Left ventricle myocardium inferior (tissue), 1 donor: ENCODE measurements at regions not wholly inside any gene's neighbourhood (a gene's known extent, or its start where the extent isn't known, plus 50 kb on each side); places are given as distances from the start of the nearest gene placed in this dataset.

Source experiments
- DNase-seq: peaks from one replicate; pipeline ENCODE4 v3.0.0-alpha.2; 2020
- H3K27ac ChIP-seq: fragments of 200-600 bp; replicated peaks from 2 replicates; pipeline ENCODE4 v1.8.0; 2021
- H3K27me3 ChIP-seq: fragments of 200-600 bp; 2 replicates; pipeline ENCODE4 v1.8.0; 2021; ENCODE audit warnings: low read depth
- H3K36me3 ChIP-seq: fragments of 200-600 bp; 2 replicates; pipeline ENCODE4 v1.8.0; 2021
- H3K4me1 ChIP-seq: fragments of 200-600 bp; 2 replicates; pipeline ENCODE4 v1.8.0; 2021
- H3K4me3 ChIP-seq: fragments of 200-600 bp; 2 replicates; pipeline ENCODE4 v1.8.0; 2021; ENCODE audit warnings: mild to moderate bottlenecking, moderate library complexity
- H3K9me3 ChIP-seq: fragments of 200-600 bp; replicated peaks from 2 replicates; pipeline ENCODE4 v1.8.0; 2021
- CTCF ChIP-seq: fragments of 200-600 bp; IDR thresholded peaks from 2 replicates; pipeline ENCODE4 v1.8.0; 2021; ENCODE audit warnings: antibody characterized with exemption, mild to moderate bottlenecking, borderline replicate concordance
- intact Hi-C: fragments of 100-400 bp; cut with micrococcal nuclease; formaldehyde crosslinking; loops from one replicate; pipeline ENCODE4 v1.11.0; 2022
- donor health status: DM: no; HTN: yes; CAD: no; lungs with severe emphysema.

- Histone ChIP-seq H3K9me3 (peaks cover 3% of the 10 kb centered on the region), H3K27me3 (no peaks in the 10 kb centered on the region), H3K36me3 (no peaks in the 10 kb centered on the region), H3K27ac (no peak overlapping the region), H3K4me1 (peaks cover 9% of the 10 kb centered on the region), H3K4me3 (no peak overlapping the region)
- no peak for TF ChIP-seq CTCF
- intact Hi-C loops: no loop called here
- DNase-seq: no peak
Measured at GRCh38 chrX:38973322-38973721, 172.1 kb downstream of the MID1IP1 start.

- DNase-seq: no peak
- no peaks in the 10 kb centered on the region for H3K27me3 ChIP-seq
- intact Hi-C loops: no loop called here
- H3K27ac ChIP-seq: no peak overlapping the region
- peaks cover 9% of the 10 kb centered on the region for H3K4me1 ChIP-seq
- peaks cover 3% of the 10 kb centered on the region for H3K9me3 ChIP-seq
- no peak for TF ChIP-seq CTCF
- no peak overlapping the region for H3K4me3 ChIP-seq
- H3K36me3 ChIP-seq: no peaks in the 10 kb centered on the region
Measured at GRCh38 chrX:38974542-38974941, 173.3 kb downstream of the MID1IP1 start.

- TF ChIP-seq CTCF: no peak
- no peak for DNase-seq
- Histone ChIP-seq H3K9me3 (no peaks in the 10 kb centered on the region), H3K27me3 (no peaks in the 10 kb centered on the region), H3K4me1 (peaks cover 9% of the 10 kb centered on the region), H3K4me3 (no peak overlapping the region), H3K27ac (no peak overlapping the region), H3K36me3 (no peaks in the 10 kb centered on the region)
- intact Hi-C loops: no loop called here
Measured at GRCh38 chrX:38975368-38975942, 174.2 kb downstream of the MID1IP1 start.

- no peaks in the 10 kb centered on the region for H3K36me3 ChIP-seq
- H3K27me3 ChIP-seq: no peaks in the 10 kb centered on the region
- no peaks in the 10 kb centered on the region for H3K9me3 ChIP-seq
- no peaks in the 10 kb centered on the region for H3K4me1 ChIP-seq
- TF ChIP-seq CTCF: no peak
- H3K4me3 ChIP-seq: no peak overlapping the region
- no peak overlapping the region for H3K27ac ChIP-seq
- intact Hi-C loops: no loop called here
- DNase-seq: no peak
Measured at GRCh38 chrX:38982370-38982769, 181.1 kb downstream of the MID1IP1 start.

- Histone ChIP-seq H3K9me3 (no peaks in the 10 kb centered on the region), H3K27ac (no peak overlapping the region), H3K4me1 (no peaks in the 10 kb centered on the region), H3K36me3 (no peaks in the 10 kb centered on the region), H3K27me3 (no peaks in the 10 kb centered on the region), H3K4me3 (no peak overlapping the region)
- intact Hi-C loops: no loop called here
- TF ChIP-seq CTCF: no peak
- no peak for DNase-seq
Measured at GRCh38 chrX:38982843-38983242, 181.6 kb downstream of the MID1IP1 start.
